ENCODE measurements at regions not wholly inside any gene's neighbourhood (a gene's known extent, or its start where the extent isn't known, plus 50 kb on each side); places are given as distances from the start of the nearest gene placed in this dataset.

GRCh38 chrX:71859637-71860036 lies 51.0 kb upstream of the NHSL2 start:
- TF ChIP-seq POLR2AphosphoS5 (IDR thresholded peaks at IDR 0.05) (no peak), CTCF (IDR thresholded peaks at IDR 0.05) (peak; percentile 33 to 53 (median 52)), POLR2A (IDR thresholded peaks at IDR 0.05; ENCODE audit: low read depth) (no peak)
